ENCODE measurements at regions not wholly inside any gene's neighbourhood (a gene's known extent, or its start where the extent isn't known, plus 50 kb on each side); places are given as distances from the start of the nearest gene placed in this dataset.

- no peak overlapping the region for H3K27ac ChIP-seq (ENCODE audit: low read length in 2 of 2)
- ATAC-seq (ENCODE audit: low read depth): no peak
- H3K9ac ChIP-seq (ENCODE audit: low read length): no peak overlapping the region
- peaks cover 2 to 11% (median 5%) of the 10 kb centered on the region in 3 donors for H3K9me3 ChIP-seq (ENCODE audit: control extremely low read depth in 1 of 3, control insufficient read depth in 2 of 3, insufficient read depth in 1 of 3, low read length in 2 of 3)
- POLR2A ChIA-PET: no interaction called here
- H3K4me1 ChIP-seq (ENCODE audit: control insufficient read depth in 2 of 2, insufficient read depth in 2 of 2, low read length in 2 of 2): no peaks in the 10 kb centered on the region
- Mint-ChIP-seq H3K9me3 (ENCODE audit: insufficient read depth) (peaks cover 3% of the 10 kb centered on the region), H3K27ac (no peak overlapping the region), H3K4me1 (no peaks in the 10 kb centered on the region), H3K27me3 (no peaks in the 10 kb centered on the region), H3K4me3 (no peak overlapping the region)
- H3K27me3 ChIP-seq (replicated peaks in 1 of 4; ENCODE audit: control extremely low read depth in 1 of 4, control insufficient read depth in 3 of 4, insufficient read depth in 4 of 4, low read length in 3 of 4): no peaks in the 10 kb centered on the region
- intact Hi-C loops (cut with micrococcal nuclease): no loop called here
- TF ChIP-seq EZH2 (IDR thresholded peaks at IDR 0.05; ENCODE audit: borderline replicate concordance, insufficient read depth, low read depth, low read length, poor library complexity, severe bottlenecking): no peak
- TF ChIP-seq CTCF (IDR thresholded peaks at IDR 0.05): no peak
- no peak overlapping the region for H2AFZ ChIP-seq (ENCODE audit: insufficient read depth, low read depth, low read length, poor library complexity, severe bottlenecking)
- H3K36me3 ChIP-seq (replicated peaks in 1 of 2; ENCODE audit: control extremely low read depth in 1 of 2, control insufficient read depth in 1 of 2, extremely low read depth in 1 of 2, insufficient read depth in 2 of 2, low read length in 1 of 2): no peaks in the 10 kb centered on the region
- 89% methylated on average over 2 of the region's 3 CpGs for WGBS (ENCODE audit: insufficient coverage)
- CTCF ChIA-PET: no interaction called here
- no peak for DNase-seq
- no peaks in the 10 kb centered on the region for H4K20me1 ChIP-seq (ENCODE audit: control insufficient read depth, insufficient read depth, low read length, poor library complexity, severe bottlenecking)
- no peaks in the 10 kb centered on the region for H3K79me2 ChIP-seq (ENCODE audit: control insufficient read depth, insufficient read depth, low read length)
- no peak overlapping the region for H3K4me2 ChIP-seq (replicated peaks; ENCODE audit: low read depth, low read length, poor library complexity, severe bottlenecking)
- no peak overlapping the region for H3K4me3 ChIP-seq (ENCODE audit: control extremely low read depth in 1 of 5, extremely low read depth in 1 of 5, insufficient read depth in 1 of 5, low read depth in 2 of 5, low read length in 4 of 5)
Measured at GRCh38 chr14:43184540-43184939, 1322.5 kb downstream of the FSCB start.

GRCh38 chr14:43183916-43184315 lies 1323.2 kb downstream of the FSCB start:
- no peaks in the 10 kb centered on the region for H3K27me3 ChIP-seq (replicated peaks in 1 of 4; ENCODE audit: control extremely low read depth in 1 of 4, control insufficient read depth in 3 of 4, insufficient read depth in 4 of 4, low read length in 3 of 4)
- no peak overlapping the region for H3K4me3 Mint-ChIP-seq
- ATAC-seq (ENCODE audit: low read depth): no peak
- H3K9me3 Mint-ChIP-seq (ENCODE audit: insufficient read depth): no peaks in the 10 kb centered on the region
- DNase-seq: no peak
- no peak overlapping the region for H3K27ac Mint-ChIP-seq
- POLR2A ChIA-PET: no interaction called here
- H3K4me1 ChIP-seq (ENCODE audit: control insufficient read depth in 2 of 2, insufficient read depth in 2 of 2, low read length in 2 of 2): no peaks in the 10 kb centered on the region
- no peak for TF ChIP-seq CTCF (IDR thresholded peaks at IDR 0.05)
- TF ChIP-seq EZH2 (IDR thresholded peaks at IDR 0.05; ENCODE audit: borderline replicate concordance, insufficient read depth, low read depth, low read length, poor library complexity, severe bottlenecking): no peak
- no peak overlapping the region for H3K9ac ChIP-seq (ENCODE audit: low read length)
- no peaks in the 10 kb centered on the region for H3K4me1 Mint-ChIP-seq
- CTCF ChIA-PET: no interaction called here
- H3K36me3 ChIP-seq (replicated peaks in 1 of 2; ENCODE audit: control extremely low read depth in 1 of 2, control insufficient read depth in 1 of 2, extremely low read depth in 1 of 2, insufficient read depth in 2 of 2, low read length in 1 of 2): no peaks in the 10 kb centered on the region
- no peak overlapping the region for H3K27ac ChIP-seq (ENCODE audit: low read length in 2 of 2)
- intact Hi-C loops (cut with micrococcal nuclease): no loop called here
- H2AFZ ChIP-seq (ENCODE audit: insufficient read depth, low read depth, low read length, poor library complexity, severe bottlenecking): no peak overlapping the region
- H4K20me1 ChIP-seq (ENCODE audit: control insufficient read depth, insufficient read depth, low read length, poor library complexity, severe bottlenecking): no peaks in the 10 kb centered on the region
- no peaks in the 10 kb centered on the region for H3K79me2 ChIP-seq (ENCODE audit: control insufficient read depth, insufficient read depth, low read length)
- H3K27me3 Mint-ChIP-seq: no peaks in the 10 kb centered on the region
- no peak overlapping the region for H3K4me2 ChIP-seq (replicated peaks; ENCODE audit: low read depth, low read length, poor library complexity, severe bottlenecking)
- H3K4me3 ChIP-seq (ENCODE audit: control extremely low read depth in 1 of 5, extremely low read depth in 1 of 5, insufficient read depth in 1 of 5, low read depth in 2 of 5, low read length in 4 of 5): no peak overlapping the region
- no CpG with 5 or more reads among the region's 3 CpGs for WGBS (ENCODE audit: insufficient coverage)
- peaks cover 2 to 11% (median 5%) of the 10 kb centered on the region in 3 donors for H3K9me3 ChIP-seq (ENCODE audit: control extremely low read depth in 1 of 3, control insufficient read depth in 2 of 3, insufficient read depth in 1 of 3, low read length in 2 of 3)

All from B cell (primary cell).